GM12878 (cell line): ENCODE measurements at regions not wholly inside any gene's neighbourhood (a gene's known extent, or its start where the extent isn't known, plus 50 kb on each side); places are given as distances from the start of the nearest gene placed in this dataset.
A peak's percentile ranks its signal among the peaks of the same experiment; 100 is the strongest.

Source experiments
- ATAC-seq: fragments of 200-7000 bp; cut with Tn5 transposase; 3 replicates; pipeline ENCODE4 v1.9.1; 2020; ENCODE audit warnings: mild to moderate bottlenecking, moderate library complexity
- BruUV-seq: library from RNA; stranded (reverse); fragments of 400-500 nt; replicated peaks from 2 replicates; lab custom pipeline; 2021; lab: Mats Ljungman, UMichigan
- CTCF ChIA-PET: fragments of 300-600 bp; sonication (Branson Sonifier 250); formaldehyde crosslinking; extraction: SDS; loops from one replicate; lab custom pipeline; 2021; ENCODE audit warnings: inconsistent platforms; lab: Yijun Ruan, JAX
- POLR2A ChIA-PET: fragments of 350-600 bp; formaldehyde crosslinking; extraction: SDS; loops from one replicate; lab custom pipeline; 2021; ENCODE audit warnings: inconsistent platforms; lab: Charles Lee
- RAD21 ChIA-PET: fragments of 300-600 bp; sonication (Branson Sonifier 250); formaldehyde crosslinking; loops from one replicate; lab custom pipeline; 2023; ENCODE audit warnings: antibody characterized with exemption; ENCODE audit not compliant: unreplicated experiment; lab: Charles Lee
- SMC1A ChIA-PET: fragments of 300-600 bp; sonication (Branson Sonifier 250); formaldehyde crosslinking; loops from one replicate; lab custom pipeline; 2023; ENCODE audit not compliant: unreplicated experiment, uncharacterized antibody; lab: Charles Lee
- DNase-seq: peaks from one replicate; pipeline ENCODE4 v3.0.0-alpha.2; 2011; ENCODE audit warnings: low read depth, low spot score
- FAIRE-seq: peaks from 3 replicates; lab custom pipeline; 2011; peaks lifted over from hg19 to GRCh38; lab: Jason Lieb, UNC
- H2AFZ ChIP-seq: 2 replicates; pipeline ENCODE4 v1.6.0; 2011; ENCODE audit warnings: low read depth, low read length, control low read depth; ENCODE audit not compliant: control insufficient read depth
- H3K27ac ChIP-seq: 2 replicates; pipeline ENCODE4 v1.5.1; 2011; ENCODE audit warnings: control low read depth; ENCODE audit not compliant: control insufficient read depth, insufficient read depth
- H3K27me3 ChIP-seq, 2 experiments: replicated peaks in 1 of 2; 2 replicates each; pipeline versions ENCODE4 v1.6.0 to v1.6.1; 2011; ENCODE audit warnings: low read length in 1 of 2; ENCODE audit not compliant: control insufficient read depth in 2 of 2, insufficient read depth in 2 of 2
- H3K36me3 ChIP-seq, 2 experiments: 2 replicates each; pipeline ENCODE4 v1.5.1; 2011; ENCODE audit warnings: low read length in 1 of 2; ENCODE audit not compliant: control insufficient read depth in 2 of 2, insufficient read depth in 2 of 2
- H3K4me1 ChIP-seq: 2 replicates; pipeline ENCODE4 v1.6.1; 2011; ENCODE audit warnings: mild to moderate bottlenecking, low read length, moderate library complexity, mixed read lengths; ENCODE audit not compliant: control insufficient read depth, insufficient read depth
- H3K4me2 ChIP-seq: 2 replicates; pipeline ENCODE4 v1.6.0; 2011; ENCODE audit warnings: control low read depth; ENCODE audit not compliant: control insufficient read depth, insufficient read depth
- H3K4me3 ChIP-seq: fragments of 200-600 bp; sonication (generic); 2 replicates; pipeline ENCODE4 v1.5.1; 2016
- H3K79me2 ChIP-seq: 2 replicates; pipeline ENCODE4 v1.6.0; 2011; ENCODE audit warnings: low read length; ENCODE audit not compliant: control insufficient read depth, insufficient read depth
- H3K9ac ChIP-seq: 2 replicates; pipeline ENCODE4 v1.8.0; 2011; ENCODE audit warnings: low read length, control low read depth, mixed read lengths; ENCODE audit not compliant: control insufficient read depth, insufficient read depth
- H3K9me3 ChIP-seq: replicated peaks from 3 replicates; pipeline ENCODE4 v1.5.1; 2011; ENCODE audit warnings: mild to moderate bottlenecking, low read length; ENCODE audit not compliant: control insufficient read depth, insufficient read depth
- H4K20me1 ChIP-seq: 2 replicates; pipeline ENCODE4 v1.6.0; 2011; ENCODE audit not compliant: control insufficient read depth, insufficient read depth
- RB1 ChIP-seq: fragments of 450-650 bp; formaldehyde crosslinking; IDR thresholded peaks from 2 replicates; pipeline ENCODE4 v1.6.1; 2017; ENCODE audit warnings: mild to moderate bottlenecking, borderline replicate concordance
- YY1 ChIP-seq: IDR thresholded peaks from 2 replicates; pipeline ENCODE4 v1.6.1; 2011; ENCODE audit warnings: low read depth, mild to moderate bottlenecking, low read length
- WGBS: methylation state at CpG from one replicate; pipeline ENCODE4 v1.1.6; 2016; ENCODE audit warnings: low lambda C conversion rate; ENCODE audit not compliant: insufficient replicate concordance, insufficient coverage; ENCODE audit errors: missing lambda C conversion rate; 5-methylcytosine and 5-hydroxymethylcytosine counted together
- in situ Hi-C: fragments of 300-500 bp; cut with MboI; formaldehyde crosslinking; loops from 9 replicates; pipeline ENCODE4 v1.14.3; 2018; ENCODE audit warnings: mixed read lengths
- intact Hi-C: fragments of 100-400 bp; cut with micrococcal nuclease; formaldehyde crosslinking; loops from one replicate; pipeline ENCODE4 v1.14.2; 2022; ENCODE audit not compliant: unreplicated experiment
- TF ChIP-seq, protein P1 (sequence below): fragments of 450-650 bp; IDR thresholded peaks from 2 replicates; pipeline ENCODE4 v1.6.1; 2014; ENCODE audit warnings: mild to moderate bottlenecking
- TF ChIP-seq, protein P2 (sequence below): IDR thresholded peaks from 2 replicates; pipeline ENCODE4 v1.6.1; 2011; ENCODE audit warnings: borderline replicate concordance, low read depth, mild to moderate bottlenecking, moderate library complexity, low read length; ENCODE audit not compliant: insufficient read depth, poor library complexity, severe bottlenecking
- TF ChIP-seq, protein P3 (sequence below): IDR thresholded peaks from 2 replicates; pipeline ENCODE4 v1.6.1; 2012; ENCODE audit warnings: mild to moderate bottlenecking, low read depth, low read length
- TF ChIP-seq, protein P4 (sequence below): fragments of 450-650 bp; IDR thresholded peaks from 2 replicates; pipeline ENCODE4 v1.6.1; 2018; ENCODE audit warnings: borderline replicate concordance, mild to moderate bottlenecking; ENCODE audit not compliant: partially characterized antibody
- TF ChIP-seq, protein P5 (sequence below): IDR thresholded peaks from 2 replicates; pipeline ENCODE4 v1.6.1; 2012; ENCODE audit warnings: improper control_type of control experiment, low read depth, low read length; ENCODE audit not compliant: insufficient replicate concordance

DNA sequence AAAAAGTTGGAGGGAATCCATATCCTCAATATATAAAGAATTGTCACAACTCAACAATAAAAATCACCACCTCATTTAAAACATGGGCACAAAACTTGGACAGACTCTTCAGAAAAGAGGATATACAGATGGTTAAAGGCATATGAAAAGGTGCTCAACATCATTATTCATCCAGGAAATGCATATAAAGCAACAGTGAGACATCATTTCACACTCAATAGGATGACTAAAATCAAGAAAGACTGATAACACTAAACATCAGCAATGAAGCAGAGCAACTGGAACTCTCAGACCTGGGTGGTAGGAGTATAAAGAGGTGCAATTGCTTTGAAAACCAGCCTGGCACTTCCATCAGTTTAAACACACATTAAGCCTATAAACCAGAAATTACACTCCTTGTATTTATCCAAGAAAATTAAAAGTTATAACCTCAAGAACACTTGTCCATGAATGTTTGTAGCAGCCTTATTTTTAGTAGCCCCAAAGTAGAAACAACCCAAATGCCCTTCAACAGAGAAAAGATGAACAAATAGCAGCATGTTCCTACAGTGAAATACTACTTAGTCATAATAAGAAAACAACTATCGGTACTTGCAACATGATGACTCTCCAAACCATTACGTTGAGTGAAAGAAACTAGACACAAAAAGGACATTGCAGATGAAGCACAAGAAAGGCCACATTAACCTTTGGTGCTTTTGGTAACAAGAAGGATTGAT, 79.1 kb upstream of the TANC1 start:
- 29% methylated on average over 2 of the region's 2 CpGs for WGBS
- Histone ChIP-seq H3K9ac (no peak overlapping the region), H3K9me3 (no peaks in the 10 kb centered on the region), H3K79me2 (no peaks in the 10 kb centered on the region), H3K4me3 (no peak overlapping the region), H3K27ac (no peak overlapping the region), H3K4me2 (no peak overlapping the region), H4K20me1 (no peaks in the 10 kb centered on the region), H3K36me3 (no peaks in the 10 kb centered on the region), H3K27me3 (no peaks in the 10 kb centered on the region), H2AFZ (no peak overlapping the region), H3K4me1 (no peaks in the 10 kb centered on the region)
- no TSS peak for BruUV-seq
- CTCF ChIA-PET, result interaction anchor here (0.7 kb wide), 1 partner anchor 245 kb away, joined by 3 read pairs; no protein-coding TSS in a partner anchor
- DNase-seq, result no peak
- intact Hi-C loops, result no loop called here
- in situ Hi-C loops, result no loop called here
- POLR2A ChIA-PET, result interaction anchor here (0.6 kb wide), 1 partner anchor 99 kb away, joined by 4 read pairs; no protein-coding TSS in a partner anchor
- peak; percentile 13 for FAIRE-seq
- RAD21 ChIA-PET, result no interaction called here
- SMC1A ChIA-PET, result no interaction called here
- no peak; the same call in 2 of the 3 replicates for ATAC-seq
- TF ChIP-seq, protein P1, sequence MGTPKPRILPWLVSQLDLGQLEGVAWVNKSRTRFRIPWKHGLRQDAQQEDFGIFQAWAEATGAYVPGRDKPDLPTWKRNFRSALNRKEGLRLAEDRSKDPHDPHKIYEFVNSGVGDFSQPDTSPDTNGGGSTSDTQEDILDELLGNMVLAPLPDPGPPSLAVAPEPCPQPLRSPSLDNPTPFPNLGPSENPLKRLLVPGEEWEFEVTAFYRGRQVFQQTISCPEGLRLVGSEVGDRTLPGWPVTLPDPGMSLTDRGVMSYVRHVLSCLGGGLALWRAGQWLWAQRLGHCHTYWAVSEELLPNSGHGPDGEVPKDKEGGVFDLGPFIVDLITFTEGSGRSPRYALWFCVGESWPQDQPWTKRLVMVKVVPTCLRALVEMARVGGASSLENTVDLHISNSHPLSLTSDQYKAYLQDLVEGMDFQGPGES, result no peak
- TF ChIP-seq, protein P2, sequence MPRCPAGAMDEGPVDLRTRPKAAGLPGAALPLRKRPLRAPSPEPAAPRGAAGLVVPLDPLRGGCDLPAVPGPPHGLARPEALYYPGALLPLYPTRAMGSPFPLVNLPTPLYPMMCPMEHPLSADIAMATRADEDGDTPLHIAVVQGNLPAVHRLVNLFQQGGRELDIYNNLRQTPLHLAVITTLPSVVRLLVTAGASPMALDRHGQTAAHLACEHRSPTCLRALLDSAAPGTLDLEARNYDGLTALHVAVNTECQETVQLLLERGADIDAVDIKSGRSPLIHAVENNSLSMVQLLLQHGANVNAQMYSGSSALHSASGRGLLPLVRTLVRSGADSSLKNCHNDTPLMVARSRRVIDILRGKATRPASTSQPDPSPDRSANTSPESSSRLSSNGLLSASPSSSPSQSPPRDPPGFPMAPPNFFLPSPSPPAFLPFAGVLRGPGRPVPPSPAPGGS, result peak; percentile 45
- TF ChIP-seq, protein P3, sequence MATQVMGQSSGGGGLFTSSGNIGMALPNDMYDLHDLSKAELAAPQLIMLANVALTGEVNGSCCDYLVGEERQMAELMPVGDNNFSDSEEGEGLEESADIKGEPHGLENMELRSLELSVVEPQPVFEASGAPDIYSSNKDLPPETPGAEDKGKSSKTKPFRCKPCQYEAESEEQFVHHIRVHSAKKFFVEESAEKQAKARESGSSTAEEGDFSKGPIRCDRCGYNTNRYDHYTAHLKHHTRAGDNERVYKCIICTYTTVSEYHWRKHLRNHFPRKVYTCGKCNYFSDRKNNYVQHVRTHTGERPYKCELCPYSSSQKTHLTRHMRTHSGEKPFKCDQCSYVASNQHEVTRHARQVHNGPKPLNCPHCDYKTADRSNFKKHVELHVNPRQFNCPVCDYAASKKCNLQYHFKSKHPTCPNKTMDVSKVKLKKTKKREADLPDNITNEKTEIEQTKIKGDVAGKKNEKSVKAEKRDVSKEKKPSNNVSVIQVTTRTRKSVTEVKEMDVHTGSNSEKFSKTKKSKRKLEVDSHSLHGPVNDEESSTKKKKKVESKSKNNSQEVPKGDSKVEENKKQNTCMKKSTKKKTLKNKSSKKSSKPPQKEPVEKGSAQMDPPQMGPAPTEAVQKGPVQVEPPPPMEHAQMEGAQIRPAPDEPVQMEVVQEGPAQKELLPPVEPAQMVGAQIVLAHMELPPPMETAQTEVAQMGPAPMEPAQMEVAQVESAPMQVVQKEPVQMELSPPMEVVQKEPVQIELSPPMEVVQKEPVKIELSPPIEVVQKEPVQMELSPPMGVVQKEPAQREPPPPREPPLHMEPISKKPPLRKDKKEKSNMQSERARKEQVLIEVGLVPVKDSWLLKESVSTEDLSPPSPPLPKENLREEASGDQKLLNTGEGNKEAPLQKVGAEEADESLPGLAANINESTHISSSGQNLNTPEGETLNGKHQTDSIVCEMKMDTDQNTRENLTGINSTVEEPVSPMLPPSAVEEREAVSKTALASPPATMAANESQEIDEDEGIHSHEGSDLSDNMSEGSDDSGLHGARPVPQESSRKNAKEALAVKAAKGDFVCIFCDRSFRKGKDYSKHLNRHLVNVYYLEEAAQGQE, result no peak
- no peak for TF ChIP-seq RB1
- TF ChIP-seq YY1, result no peak
- TF ChIP-seq, protein P4, sequence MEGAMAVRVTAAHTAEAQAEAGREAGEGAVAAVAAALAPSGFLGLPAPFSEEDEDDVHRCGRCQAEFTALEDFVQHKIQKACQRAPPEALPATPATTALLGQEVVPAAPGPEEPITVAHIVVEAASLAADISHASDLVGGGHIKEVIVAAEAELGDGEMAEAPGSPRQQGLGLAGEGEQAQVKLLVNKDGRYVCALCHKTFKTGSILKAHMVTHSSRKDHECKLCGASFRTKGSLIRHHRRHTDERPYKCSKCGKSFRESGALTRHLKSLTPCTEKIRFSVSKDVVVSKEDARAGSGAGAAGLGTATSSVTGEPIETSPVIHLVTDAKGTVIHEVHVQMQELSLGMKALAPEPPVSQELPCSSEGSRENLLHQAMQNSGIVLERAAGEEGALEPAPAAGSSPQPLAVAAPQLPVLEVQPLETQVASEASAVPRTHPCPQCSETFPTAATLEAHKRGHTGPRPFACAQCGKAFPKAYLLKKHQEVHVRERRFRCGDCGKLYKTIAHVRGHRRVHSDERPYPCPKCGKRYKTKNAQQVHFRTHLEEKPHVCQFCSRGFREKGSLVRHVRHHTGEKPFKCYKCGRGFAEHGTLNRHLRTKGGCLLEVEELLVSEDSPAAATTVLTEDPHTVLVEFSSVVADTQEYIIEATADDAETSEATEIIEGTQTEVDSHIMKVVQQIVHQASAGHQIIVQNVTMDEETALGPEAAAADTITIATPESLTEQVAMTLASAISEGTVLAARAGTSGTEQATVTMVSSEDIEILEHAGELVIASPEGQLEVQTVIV, result no peak
- TF ChIP-seq, protein P5, sequence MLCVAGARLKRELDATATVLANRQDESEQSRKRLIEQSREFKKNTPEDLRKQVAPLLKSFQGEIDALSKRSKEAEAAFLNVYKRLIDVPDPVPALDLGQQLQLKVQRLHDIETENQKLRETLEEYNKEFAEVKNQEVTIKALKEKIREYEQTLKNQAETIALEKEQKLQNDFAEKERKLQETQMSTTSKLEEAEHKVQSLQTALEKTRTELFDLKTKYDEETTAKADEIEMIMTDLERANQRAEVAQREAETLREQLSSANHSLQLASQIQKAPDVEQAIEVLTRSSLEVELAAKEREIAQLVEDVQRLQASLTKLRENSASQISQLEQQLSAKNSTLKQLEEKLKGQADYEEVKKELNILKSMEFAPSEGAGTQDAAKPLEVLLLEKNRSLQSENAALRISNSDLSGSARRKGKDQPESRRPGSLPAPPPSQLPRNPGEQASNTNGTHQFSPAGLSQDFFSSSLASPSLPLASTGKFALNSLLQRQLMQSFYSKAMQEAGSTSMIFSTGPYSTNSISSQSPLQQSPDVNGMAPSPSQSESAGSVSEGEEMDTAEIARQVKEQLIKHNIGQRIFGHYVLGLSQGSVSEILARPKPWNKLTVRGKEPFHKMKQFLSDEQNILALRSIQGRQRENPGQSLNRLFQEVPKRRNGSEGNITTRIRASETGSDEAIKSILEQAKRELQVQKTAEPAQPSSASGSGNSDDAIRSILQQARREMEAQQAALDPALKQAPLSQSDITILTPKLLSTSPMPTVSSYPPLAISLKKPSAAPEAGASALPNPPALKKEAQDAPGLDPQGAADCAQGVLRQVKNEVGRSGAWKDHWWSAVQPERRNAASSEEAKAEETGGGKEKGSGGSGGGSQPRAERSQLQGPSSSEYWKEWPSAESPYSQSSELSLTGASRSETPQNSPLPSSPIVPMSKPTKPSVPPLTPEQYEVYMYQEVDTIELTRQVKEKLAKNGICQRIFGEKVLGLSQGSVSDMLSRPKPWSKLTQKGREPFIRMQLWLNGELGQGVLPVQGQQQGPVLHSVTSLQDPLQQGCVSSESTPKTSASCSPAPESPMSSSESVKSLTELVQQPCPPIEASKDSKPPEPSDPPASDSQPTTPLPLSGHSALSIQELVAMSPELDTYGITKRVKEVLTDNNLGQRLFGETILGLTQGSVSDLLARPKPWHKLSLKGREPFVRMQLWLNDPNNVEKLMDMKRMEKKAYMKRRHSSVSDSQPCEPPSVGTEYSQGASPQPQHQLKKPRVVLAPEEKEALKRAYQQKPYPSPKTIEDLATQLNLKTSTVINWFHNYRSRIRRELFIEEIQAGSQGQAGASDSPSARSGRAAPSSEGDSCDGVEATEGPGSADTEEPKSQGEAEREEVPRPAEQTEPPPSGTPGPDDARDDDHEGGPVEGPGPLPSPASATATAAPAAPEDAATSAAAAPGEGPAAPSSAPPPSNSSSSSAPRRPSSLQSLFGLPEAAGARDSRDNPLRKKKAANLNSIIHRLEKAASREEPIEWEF, result no peak
